Stimulated activated CD4-positive, alpha-beta T cell treated with anti-CD3 and anti-CD28 coated beads, TNF-alpha, amount 100 ng/mL, for 24 hours (primary cell): ENCODE measurements at regions not wholly inside any gene's neighbourhood (a gene's known extent, or its start where the extent isn't known, plus 50 kb on each side); places are given as distances from the start of the nearest gene placed in this dataset.

Experiments
- DNase-seq, 3 experiments: peaks; one replicate each; pipeline ENCODE4 v3.0.0-alpha.2; 2020; ENCODE audit warnings: low read depth in 3 of 3

- no peak for DNase-seq
These were observed 133.9 kb upstream of the CHST15 start for GRCh38 chr10:124227055-124227975.

DNA sequence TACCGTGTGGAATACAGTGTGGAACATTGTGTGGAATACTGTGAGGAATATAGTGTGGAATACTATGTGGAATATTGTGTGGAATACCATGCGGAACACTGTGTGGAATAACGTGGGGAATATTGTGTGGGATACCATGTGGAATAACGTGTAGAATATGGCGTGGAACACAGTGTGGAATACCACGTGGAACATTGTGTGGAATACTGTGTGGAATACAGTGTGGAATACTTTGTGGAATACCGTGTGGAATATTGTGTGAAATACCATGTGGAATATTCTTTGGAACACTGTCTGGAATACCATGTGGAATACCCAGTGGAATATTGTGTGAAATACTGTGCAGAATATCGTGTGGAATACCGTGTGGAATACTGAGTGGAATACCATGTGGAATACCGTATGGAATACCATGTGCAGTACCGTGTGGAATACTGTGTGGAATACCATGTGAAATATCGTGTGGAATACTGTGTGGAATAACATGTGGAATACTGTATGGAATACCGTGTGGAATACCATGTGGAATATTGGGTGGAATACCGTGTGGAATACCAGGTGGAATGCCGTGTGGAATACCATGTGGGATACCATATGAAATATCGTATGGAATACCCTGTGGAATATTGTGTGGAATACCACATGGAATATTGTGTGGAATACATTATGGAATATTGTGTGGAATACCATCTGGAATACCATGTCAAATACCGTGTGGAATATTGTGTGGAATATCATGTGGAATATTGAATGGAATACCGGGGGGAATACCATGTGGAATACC, 133.1 kb upstream of the CHST15 start:
- no peak for DNase-seq

DNA sequence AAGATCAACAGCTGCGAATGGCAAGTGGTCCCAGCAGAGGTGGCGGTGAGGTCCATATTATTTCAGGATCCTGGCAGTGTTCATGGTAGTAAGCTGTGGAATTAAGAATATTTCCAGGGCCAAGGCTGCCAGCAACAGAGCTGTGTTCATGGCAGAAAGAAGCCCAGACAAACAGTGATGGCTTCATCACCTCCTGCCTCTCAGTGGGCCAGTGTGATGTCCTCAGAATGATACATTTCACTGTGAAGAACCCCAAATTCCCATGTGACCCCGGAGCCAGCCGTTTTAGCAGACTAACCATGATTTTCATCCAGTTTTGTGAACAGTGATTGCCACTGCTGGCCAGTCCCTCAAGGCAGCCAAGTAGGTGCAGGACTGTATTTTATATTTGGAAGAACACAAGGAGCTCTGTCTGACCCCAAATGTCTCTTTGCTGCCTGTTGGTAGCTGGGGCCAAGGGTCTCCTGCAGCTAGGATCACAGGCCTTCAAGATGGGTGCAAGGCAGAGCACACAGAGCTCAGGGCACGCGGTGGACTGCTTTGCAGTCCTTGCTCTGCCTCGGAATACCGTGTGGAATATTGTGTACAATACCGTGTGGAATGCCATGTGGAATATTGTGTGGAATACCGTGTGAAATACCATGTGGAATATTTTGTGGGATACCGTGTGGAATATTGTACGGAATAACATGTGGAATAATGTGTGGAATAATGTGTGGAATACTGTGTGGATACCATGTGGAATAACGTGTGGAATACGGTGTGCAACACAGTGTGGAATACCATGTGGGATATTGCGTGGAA, 132.3 kb upstream of the CHST15 start:
- peak in 1 of 3 experiments; percentile 17 for DNase-seq

DNA sequence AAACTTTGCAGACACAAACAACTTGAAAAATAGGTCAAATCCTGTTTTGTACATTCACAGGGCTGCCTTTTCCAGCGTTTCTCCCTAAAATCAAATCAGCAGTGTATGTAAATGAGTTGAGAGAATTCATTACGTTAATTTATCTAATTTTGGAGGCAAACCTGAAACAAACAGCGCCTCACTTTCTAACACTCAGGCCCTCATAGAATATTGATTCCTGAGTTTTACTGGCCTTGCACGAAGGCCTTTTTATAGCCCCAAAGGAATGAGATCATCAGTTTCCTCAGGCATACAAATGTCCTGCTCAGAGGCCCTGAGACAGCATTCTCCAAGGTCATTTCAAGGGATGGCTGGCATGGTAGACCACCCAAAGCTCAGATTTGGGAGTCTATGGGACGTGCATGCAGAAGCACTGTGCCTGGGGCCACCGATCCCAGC, 131.7 kb upstream of the CHST15 start:
- no peak for DNase-seq

DNA sequence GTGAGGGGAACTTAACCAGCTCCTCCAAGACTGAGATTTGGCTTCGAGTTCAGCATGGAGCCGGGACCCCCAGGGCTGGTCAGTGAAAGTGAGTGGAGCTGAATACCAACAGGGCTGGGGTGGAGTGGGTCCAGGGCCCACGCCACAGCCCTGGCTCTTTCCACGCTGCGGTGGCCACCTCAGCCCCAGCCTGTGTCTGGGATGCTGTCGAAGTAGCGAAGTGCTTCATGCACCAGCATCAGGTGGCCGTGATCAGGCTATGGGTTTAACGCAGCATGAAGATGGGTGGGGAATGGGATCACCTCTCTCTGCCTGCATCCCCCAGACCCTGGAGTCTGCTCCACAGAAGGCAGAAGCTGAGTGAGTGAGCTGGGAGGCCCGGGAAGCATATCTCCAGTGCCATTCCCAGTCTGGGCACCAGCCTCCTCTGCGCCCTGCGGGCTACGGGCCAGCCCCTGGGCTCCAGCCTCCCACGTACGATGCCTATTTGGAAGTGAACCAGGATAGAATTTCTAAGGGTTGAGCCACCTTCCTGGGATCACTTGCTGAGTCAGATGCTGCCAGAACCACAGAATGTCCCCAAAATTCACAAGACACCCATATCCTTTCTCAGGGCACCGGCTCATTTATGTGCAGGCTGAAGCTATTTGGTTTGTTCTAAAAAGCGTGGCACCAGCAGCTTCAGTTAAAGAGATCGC, 131.1 kb upstream of the CHST15 start:
- no peak for DNase-seq

- no peak for DNase-seq
These were observed 130.3 kb upstream of the CHST15 start for GRCh38 chr10:124223711-124224085.

DNA sequence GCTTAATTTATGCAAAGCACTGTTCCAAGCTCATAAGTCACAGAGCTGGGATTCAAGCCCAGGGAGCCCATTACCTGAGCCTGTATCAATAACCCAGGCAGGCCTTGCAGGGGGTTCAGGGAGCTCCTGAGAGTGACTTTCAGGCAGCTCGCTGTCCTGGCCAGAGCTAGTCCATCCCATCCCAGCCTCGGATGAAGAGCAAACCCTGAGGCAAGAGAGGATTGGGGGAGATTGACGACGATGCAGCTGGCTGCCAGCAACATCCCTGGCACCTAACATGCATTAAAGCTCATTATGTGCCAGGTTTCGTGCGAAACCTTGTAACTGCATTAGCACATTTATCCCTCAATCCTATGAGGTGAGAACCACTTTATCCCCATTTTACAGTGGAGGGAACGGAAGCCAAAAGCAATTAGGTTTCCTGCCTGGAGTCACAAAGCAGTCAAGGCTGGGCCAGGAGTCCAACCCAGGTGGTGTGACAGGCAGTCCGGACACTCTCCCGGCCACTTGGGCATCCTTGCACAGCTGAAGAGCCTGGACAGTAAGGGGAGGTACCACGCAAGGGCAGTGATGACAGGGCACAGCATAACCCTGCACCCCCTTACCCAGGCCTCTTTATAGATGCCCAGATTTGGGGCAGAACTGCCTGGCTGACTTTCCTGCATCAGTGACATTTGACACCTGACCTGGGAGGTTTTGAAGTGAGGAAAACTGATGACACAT, 129.8 kb upstream of the CHST15 start:
- DNase-seq: no peak

GRCh38 chr10:124222318-124222987, 129.1 kb upstream of the CHST15 start:
- DNase-seq: no peak

GRCh38 chr10:124221356-124222317, 128.2 kb upstream of the CHST15 start:
- no peak for DNase-seq

GRCh38 chr10:124220971-124221355, 127.6 kb upstream of the CHST15 start:
- no peak for DNase-seq

DNA sequence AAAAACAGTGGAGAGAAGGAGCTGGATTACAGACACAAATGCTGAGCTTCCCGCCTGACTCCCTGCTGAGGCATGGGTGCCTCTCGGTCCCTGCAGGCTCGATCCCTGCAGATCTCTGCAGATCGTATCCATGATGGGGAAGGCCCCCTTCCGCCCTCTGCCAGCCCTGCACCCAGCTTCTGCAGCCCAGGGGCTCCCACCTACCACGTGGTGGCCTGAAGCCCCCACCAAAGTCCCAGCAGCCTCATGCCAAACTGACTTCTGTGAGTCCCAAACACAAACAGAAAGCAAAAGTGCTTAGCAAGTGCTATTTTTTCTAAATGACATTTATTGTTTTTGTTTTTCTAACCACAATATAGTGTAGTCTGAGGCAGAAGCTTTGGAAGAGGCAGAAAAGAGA, 127.1 kb upstream of the CHST15 start:
- DNase-seq: no peak

GRCh38 chr10:124219655-124220054, 126.3 kb upstream of the CHST15 start:
- DNase-seq: no peak

- no peak for DNase-seq
These were observed 125.7 kb upstream of the CHST15 start for GRCh38 chr10:124219062-124219461.

GRCh38 chr10:124217906-124218804, 124.8 kb upstream of the CHST15 start:
- DNase-seq: no peak

- DNase-seq: no peak
These were observed 123.6 kb upstream of the CHST15 start for GRCh38 chr10:124217031-124217430.

DNA sequence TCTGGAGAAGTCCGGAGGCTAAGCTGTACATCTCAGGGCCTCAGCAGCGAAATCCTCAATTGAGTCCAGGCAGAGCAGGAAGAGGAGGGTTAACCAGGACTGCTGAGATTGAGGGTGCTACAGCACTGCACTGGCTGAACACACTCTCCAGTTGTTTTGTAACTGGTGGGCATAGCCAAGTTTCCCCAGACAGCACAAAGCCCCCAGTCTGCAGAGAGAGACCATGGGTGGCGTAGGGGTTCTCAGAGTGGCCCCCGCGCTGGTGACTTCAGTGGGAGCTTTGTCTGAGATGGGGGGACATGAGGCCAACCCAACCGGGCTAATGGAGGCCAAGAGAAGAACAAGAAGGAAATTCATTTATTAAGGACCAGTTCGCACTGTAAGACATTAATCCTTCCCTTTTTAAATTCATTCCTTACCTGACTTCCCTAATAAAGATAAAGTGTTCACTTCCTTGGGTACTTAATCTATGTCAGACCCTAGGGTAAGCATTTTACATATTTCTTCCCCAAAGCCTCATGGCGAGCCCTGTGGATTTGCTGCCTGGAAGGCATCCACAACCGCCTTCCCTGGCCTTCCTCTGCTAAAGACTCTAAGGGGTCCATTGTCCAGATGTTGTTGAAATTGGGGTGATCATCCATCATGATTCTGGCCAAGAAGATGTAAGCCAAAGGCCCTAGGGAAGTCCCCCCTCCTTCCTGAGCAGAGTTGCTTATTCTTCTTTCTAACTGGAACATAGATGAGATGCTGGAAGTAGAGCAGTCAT, 121.4 kb upstream of the CHST15 start:
- no peak for DNase-seq

DNA sequence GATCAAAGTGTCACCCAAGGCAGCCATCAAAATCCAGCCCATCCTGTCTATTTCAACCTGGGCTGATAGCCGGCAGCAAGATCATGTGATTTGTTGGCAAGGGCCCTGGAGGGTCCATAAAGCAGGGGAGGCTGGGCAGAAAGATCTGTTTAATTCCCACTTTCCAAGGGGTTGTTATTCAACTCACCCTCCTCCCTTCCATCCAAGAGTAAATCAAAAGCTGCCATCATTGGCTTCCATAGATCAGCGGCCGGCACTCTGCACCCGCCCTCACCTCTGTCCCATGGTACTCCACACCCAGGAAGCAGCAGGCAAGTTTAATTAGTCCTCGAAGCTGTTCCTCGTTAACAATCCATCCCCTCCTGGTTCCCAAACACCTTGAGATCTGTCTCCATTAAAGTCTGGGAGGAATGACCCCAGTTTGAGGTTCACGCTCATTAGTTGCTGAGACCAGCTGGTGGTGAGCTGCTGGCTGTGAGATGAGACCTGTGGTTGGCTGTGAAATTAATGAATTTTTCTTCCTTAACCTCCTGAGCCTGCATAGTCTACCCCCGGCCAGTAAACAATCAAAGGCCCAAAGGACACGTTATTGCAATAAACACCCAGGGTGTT, 120.6 kb upstream of the CHST15 start:
- no peak for DNase-seq
